ENCODE measurements at regions not wholly inside any gene's neighbourhood (a gene's known extent, or its start where the extent isn't known, plus 50 kb on each side); places are given as distances from the start of the nearest gene placed in this dataset.

- H3K9me3 ChIP-seq (ENCODE audit: insufficient read depth, low read depth) = no peaks in the 10 kb centered on the region
- H3K4me3 ChIP-seq = no peak overlapping the region
- TF ChIP-seq EZH2 (IDR thresholded peaks at IDR 0.05; ENCODE audit: low read depth) (no peak), CTCF (conservative IDR thresholded peaks at IDR 0.05) (no peak)
- intact Hi-C loops (cut with micrococcal nuclease; ENCODE audit: unreplicated experiment) = no loop called here
- H3K9me2 ChIP-seq (ENCODE audit: insufficient read depth) = no peaks in the 10 kb centered on the region
- DNase-seq = no peak
- CTCF ChIA-PET = no interaction called here
- H3K36me3 ChIP-seq (ENCODE audit: low read depth) = no peaks in the 10 kb centered on the region
- H3K79me2 ChIP-seq (ENCODE audit: low read depth) = no peaks in the 10 kb centered on the region
- H4K20me1 ChIP-seq (ENCODE audit: insufficient read depth) = no peaks in the 10 kb centered on the region
- no peaks in the 10 kb centered on the region for H3F3A ChIP-seq (ENCODE audit: insufficient read depth, low read depth)
- POLR2A ChIA-PET (ENCODE audit: unreplicated experiment) = no interaction called here
- H3K27me3 ChIP-seq (ENCODE audit: insufficient read depth, low read depth) = peaks cover 39% of the 10 kb centered on the region
- H3K27ac ChIP-seq = no peak overlapping the region
- no TSS peak for BruUV-seq (replicated peaks)
- H3K4me1 ChIP-seq (replicated peaks; ENCODE audit: insufficient read depth) = no peaks in the 10 kb centered on the region
- no peak overlapping the region for H2AFZ ChIP-seq
- no peak overlapping the region for H3K4me2 ChIP-seq
These were observed 329.9 kb upstream of the ZMIZ1 start for GRCh38 chr10:78738861-78739260.

- H3K27ac ChIP-seq = no peak overlapping the region
- CTCF ChIA-PET = no interaction called here
- peaks cover 39% of the 10 kb centered on the region for H3K27me3 ChIP-seq (ENCODE audit: insufficient read depth, low read depth)
- no peaks in the 10 kb centered on the region for H3K79me2 ChIP-seq (ENCODE audit: low read depth)
- H3K36me3 ChIP-seq (ENCODE audit: low read depth) = no peaks in the 10 kb centered on the region
- BruUV-seq (replicated peaks) = no TSS peak
- H4K20me1 ChIP-seq (ENCODE audit: insufficient read depth) = no peaks in the 10 kb centered on the region
- POLR2A ChIA-PET (ENCODE audit: unreplicated experiment) = no interaction called here
- H2AFZ ChIP-seq = no peak overlapping the region
- H3F3A ChIP-seq (ENCODE audit: insufficient read depth, low read depth) = no peaks in the 10 kb centered on the region
- no peak overlapping the region for H3K4me3 ChIP-seq
- no peak for DNase-seq
- no peak overlapping the region for H3K4me2 ChIP-seq
- no peaks in the 10 kb centered on the region for H3K9me3 ChIP-seq (ENCODE audit: insufficient read depth, low read depth)
- no peaks in the 10 kb centered on the region for H3K4me1 ChIP-seq (replicated peaks; ENCODE audit: insufficient read depth)
- H3K9me2 ChIP-seq (ENCODE audit: insufficient read depth) = no peaks in the 10 kb centered on the region
- no peak for TF ChIP-seq CTCF (conservative IDR thresholded peaks at IDR 0.05)
- no peak for TF ChIP-seq EZH2 (IDR thresholded peaks at IDR 0.05; ENCODE audit: low read depth)
- intact Hi-C loops (cut with micrococcal nuclease; ENCODE audit: unreplicated experiment) = no loop called here
These were observed 329.2 kb upstream of the ZMIZ1 start for GRCh38 chr10:78739444-78740053.

GRCh38 chr10:78740976-78741915, 327.5 kb upstream of the ZMIZ1 start:
- Histone ChIP-seq H3K9me2 (ENCODE audit: insufficient read depth) (no peaks in the 10 kb centered on the region), H4K20me1 (ENCODE audit: insufficient read depth) (no peaks in the 10 kb centered on the region), H3K9me3 (ENCODE audit: insufficient read depth, low read depth) (no peaks in the 10 kb centered on the region), H3K4me1 (replicated peaks; ENCODE audit: insufficient read depth) (no peaks in the 10 kb centered on the region), H3F3A (ENCODE audit: insufficient read depth, low read depth) (no peaks in the 10 kb centered on the region), H3K27me3 (ENCODE audit: insufficient read depth, low read depth) (peaks cover 30% of the 10 kb centered on the region), H2AFZ (no peak overlapping the region), H3K4me2 (no peak overlapping the region), H3K4me3 (no peak overlapping the region), H3K27ac (no peak overlapping the region), H3K79me2 (ENCODE audit: low read depth) (no peaks in the 10 kb centered on the region), H3K36me3 (ENCODE audit: low read depth) (no peaks in the 10 kb centered on the region)
- POLR2A ChIA-PET (ENCODE audit: unreplicated experiment) = no interaction called here
- intact Hi-C loops (cut with micrococcal nuclease; ENCODE audit: unreplicated experiment) = no loop called here
- no peak for DNase-seq
- no TSS peak for BruUV-seq (replicated peaks)
- CTCF ChIA-PET = no interaction called here
- TF ChIP-seq CTCF (conservative IDR thresholded peaks at IDR 0.05) (no peak), EZH2 (IDR thresholded peaks at IDR 0.05; ENCODE audit: low read depth) (no peak)

Measured in PC-9 (cell line).